ENCODE measurements at regions not wholly inside any gene's neighbourhood (a gene's known extent, or its start where the extent isn't known, plus 50 kb on each side); places are given as distances from the start of the nearest gene placed in this dataset.

DNA sequence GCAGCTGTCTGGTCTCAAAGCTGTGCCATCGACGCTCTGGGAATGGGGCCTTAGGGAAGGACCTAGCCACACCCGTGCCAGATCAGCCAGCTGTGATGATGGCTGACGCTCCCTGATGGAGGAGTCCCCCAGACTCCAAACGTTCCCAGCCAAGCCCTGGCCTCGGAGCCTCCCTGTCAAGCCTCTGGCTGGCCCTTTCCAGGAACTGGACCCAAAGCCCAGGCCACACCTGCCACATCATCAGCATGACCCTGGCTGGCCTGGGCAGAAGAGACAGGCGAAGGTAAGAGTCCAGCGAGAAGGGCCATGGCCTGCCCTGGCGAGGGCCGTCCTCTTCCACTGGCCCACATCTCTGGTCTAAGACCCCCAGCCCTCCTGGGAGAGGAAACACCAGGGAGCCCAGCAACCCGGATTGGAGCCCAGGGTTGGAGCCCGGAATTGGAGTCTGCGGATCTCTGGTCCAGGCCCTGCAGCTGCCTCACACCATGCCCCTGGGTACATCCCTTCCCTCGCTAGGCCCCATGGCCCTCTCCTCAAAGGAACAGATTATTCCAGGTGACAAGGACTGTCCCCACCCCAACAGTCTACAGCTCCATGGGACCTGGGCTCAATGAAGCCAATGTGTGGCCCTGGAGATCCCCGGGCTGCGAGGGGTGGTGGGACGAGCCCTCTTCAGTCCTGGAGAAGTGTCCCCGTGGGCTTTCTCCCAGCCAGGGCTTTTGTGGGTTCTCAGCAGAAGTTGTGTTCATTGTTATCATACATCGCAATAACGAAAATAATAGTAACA is 105.1 kb upstream of the TNRC6C start:
- H3K27me3 ChIP-seq (ENCODE audit: low read length), result peaks cover 25% of the 10 kb centered on the region
- H3K36me3 ChIP-seq (ENCODE audit: low read depth, low read length), result no peaks in the 10 kb centered on the region
- H3K9me3 ChIP-seq (ENCODE audit: low read length), result no peaks in the 10 kb centered on the region
- no TSS peak for BruUV-seq (replicated peaks)
- no peak overlapping the region for H3K9ac ChIP-seq (ENCODE audit: low read length)
- no peaks in the 10 kb centered on the region for H4K20me1 ChIP-seq (ENCODE audit: low read length)
- no peak for TF ChIP-seq EZH2phosphoT487 (IDR thresholded peaks at IDR 0.05; ENCODE audit: borderline replicate concordance, low read length)
- TF ChIP-seq, protein P1, sequence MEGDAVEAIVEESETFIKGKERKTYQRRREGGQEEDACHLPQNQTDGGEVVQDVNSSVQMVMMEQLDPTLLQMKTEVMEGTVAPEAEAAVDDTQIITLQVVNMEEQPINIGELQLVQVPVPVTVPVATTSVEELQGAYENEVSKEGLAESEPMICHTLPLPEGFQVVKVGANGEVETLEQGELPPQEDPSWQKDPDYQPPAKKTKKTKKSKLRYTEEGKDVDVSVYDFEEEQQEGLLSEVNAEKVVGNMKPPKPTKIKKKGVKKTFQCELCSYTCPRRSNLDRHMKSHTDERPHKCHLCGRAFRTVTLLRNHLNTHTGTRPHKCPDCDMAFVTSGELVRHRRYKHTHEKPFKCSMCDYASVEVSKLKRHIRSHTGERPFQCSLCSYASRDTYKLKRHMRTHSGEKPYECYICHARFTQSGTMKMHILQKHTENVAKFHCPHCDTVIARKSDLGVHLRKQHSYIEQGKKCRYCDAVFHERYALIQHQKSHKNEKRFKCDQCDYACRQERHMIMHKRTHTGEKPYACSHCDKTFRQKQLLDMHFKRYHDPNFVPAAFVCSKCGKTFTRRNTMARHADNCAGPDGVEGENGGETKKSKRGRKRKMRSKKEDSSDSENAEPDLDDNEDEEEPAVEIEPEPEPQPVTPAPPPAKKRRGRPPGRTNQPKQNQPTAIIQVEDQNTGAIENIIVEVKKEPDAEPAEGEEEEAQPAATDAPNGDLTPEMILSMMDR (conservative IDR thresholded peaks at IDR 0.05; ENCODE audit: low read depth, low read length), result no peak
- no peak for TF ChIP-seq EZH2 (IDR thresholded peaks at IDR 0.05; ENCODE audit: low read length, unreplicated experiment)
- intact Hi-C loops (cut with micrococcal nuclease), result no loop called here
- ATAC-seq (no peak), DNase-seq (no peak)
- no peak overlapping the region for H2AFZ ChIP-seq (ENCODE audit: low read length)
- ChIA-PET POLR2A (ENCODE audit: unreplicated experiment) (no interaction called here), CTCF (no interaction called here)
- H3K79me2 ChIP-seq (ENCODE audit: low read length), result no peaks in the 10 kb centered on the region
- no peak overlapping the region for H3K4me2 ChIP-seq (ENCODE audit: low read length)
- H3K4me3 ChIP-seq (ENCODE audit: low read length), result no peak overlapping the region
- no peaks in the 10 kb centered on the region for H3K4me1 ChIP-seq (ENCODE audit: insufficient read depth, low read length)
- H3F3A ChIP-seq (ENCODE audit: low read length, unreplicated experiment), result no peaks in the 10 kb centered on the region
- no peak overlapping the region for H3K27ac ChIP-seq (ENCODE audit: low read length)
- H3K9me2 ChIP-seq (replicated peaks; ENCODE audit: low read length), result no peaks in the 10 kb centered on the region

DNA sequence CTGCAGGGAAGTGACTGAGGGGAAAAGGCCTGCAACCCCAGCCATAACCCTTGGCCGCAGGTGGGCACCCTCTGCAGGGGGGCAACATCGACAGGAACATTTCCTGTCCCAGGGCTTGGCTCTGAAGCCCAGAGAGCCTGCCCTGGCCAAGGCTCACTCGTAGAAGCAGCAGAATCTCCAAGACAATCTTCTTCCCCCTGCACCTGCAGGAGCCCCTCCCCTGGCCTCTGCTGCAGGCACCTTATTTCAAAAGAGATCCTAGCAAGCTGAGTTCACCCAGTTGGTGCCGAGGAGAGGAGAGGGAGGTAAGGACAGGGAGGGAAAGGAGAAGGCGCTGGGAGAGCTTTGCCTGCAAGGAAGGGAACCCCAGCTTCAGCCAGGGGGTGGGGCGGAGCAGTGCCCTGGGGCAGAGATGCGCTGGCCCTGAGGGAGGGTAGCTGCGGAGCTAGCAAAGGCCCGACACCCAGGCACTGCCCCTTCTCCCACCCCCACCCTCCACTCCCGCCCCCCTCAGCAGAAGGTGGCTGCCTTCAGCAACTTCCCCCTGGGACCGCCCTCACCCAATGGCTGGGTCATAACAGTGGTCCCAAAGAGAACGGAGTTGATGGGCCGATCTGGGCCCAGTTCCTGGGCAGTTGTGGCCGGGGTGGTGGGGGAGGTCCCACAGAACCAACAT is 104.3 kb upstream of the TNRC6C start:
- H3F3A ChIP-seq (ENCODE audit: low read length, unreplicated experiment), result no peaks in the 10 kb centered on the region
- ATAC-seq (no peak), DNase-seq (no peak)
- TF ChIP-seq EZH2 (IDR thresholded peaks at IDR 0.05; ENCODE audit: low read length, unreplicated experiment) (no peak), EZH2phosphoT487 (IDR thresholded peaks at IDR 0.05; ENCODE audit: borderline replicate concordance, low read length) (no peak)
- TF ChIP-seq, protein P1 (conservative IDR thresholded peaks at IDR 0.05; ENCODE audit: low read depth, low read length), result no peak
- no peaks in the 10 kb centered on the region for H4K20me1 ChIP-seq (ENCODE audit: low read length)
- H3K4me2 ChIP-seq (ENCODE audit: low read length), result no peak overlapping the region
- no peaks in the 10 kb centered on the region for H3K79me2 ChIP-seq (ENCODE audit: low read length)
- no peak overlapping the region for H3K4me3 ChIP-seq (ENCODE audit: low read length)
- H3K27me3 ChIP-seq (ENCODE audit: low read length), result peaks cover 30% of the 10 kb centered on the region
- H3K4me1 ChIP-seq (ENCODE audit: insufficient read depth, low read length), result no peaks in the 10 kb centered on the region
- H3K36me3 ChIP-seq (ENCODE audit: low read depth, low read length), result no peaks in the 10 kb centered on the region
- ChIA-PET CTCF (no interaction called here), POLR2A (ENCODE audit: unreplicated experiment) (no interaction called here)
- intact Hi-C loops (cut with micrococcal nuclease), result no loop called here
- no peaks in the 10 kb centered on the region for H3K9me2 ChIP-seq (replicated peaks; ENCODE audit: low read length)
- H3K9me3 ChIP-seq (ENCODE audit: low read length), result no peaks in the 10 kb centered on the region
- BruUV-seq (replicated peaks), result no TSS peak
- no peak overlapping the region for H3K27ac ChIP-seq (ENCODE audit: low read length)
- no peak overlapping the region for H3K9ac ChIP-seq (ENCODE audit: low read length)
- no peak overlapping the region for H2AFZ ChIP-seq (ENCODE audit: low read length)

Measured in PC-3 (cell line).